ENCODE measurements at regions not wholly inside any gene's neighbourhood (a gene's known extent, or its start where the extent isn't known, plus 50 kb on each side); places are given as distances from the start of the nearest gene placed in this dataset.

GRCh38 chr1:222243902-222244301 is 304.0 kb downstream of the HHIPL2 start:
- TF ChIP-seq POLR2AphosphoS5 (IDR thresholded peaks at IDR 0.05) (no peak), EP300 (IDR thresholded peaks at IDR 0.05) (no peak), POLR2A (IDR thresholded peaks at IDR 0.05) (no peak), CTCF (IDR thresholded peaks at IDR 0.05) (no peak)
- H3K4me1 ChIP-seq = no peaks in the 10 kb centered on the region
- ATAC-seq (ENCODE audit: low FRiP score in 2 of 2) (no peak), DNase-seq (no peak)
- no peaks in the 10 kb centered on the region for H3K9me3 ChIP-seq
- H3K27me3 ChIP-seq = no peaks in the 10 kb centered on the region
- no peak overlapping the region for H3K27ac ChIP-seq
- no peaks in the 10 kb centered on the region for H3K36me3 ChIP-seq
- 48 to 97% methylated on average over 2 of the region's 2 CpGs for WGBS, 2 donors
- no peak overlapping the region for H3K4me3 ChIP-seq

DNA sequence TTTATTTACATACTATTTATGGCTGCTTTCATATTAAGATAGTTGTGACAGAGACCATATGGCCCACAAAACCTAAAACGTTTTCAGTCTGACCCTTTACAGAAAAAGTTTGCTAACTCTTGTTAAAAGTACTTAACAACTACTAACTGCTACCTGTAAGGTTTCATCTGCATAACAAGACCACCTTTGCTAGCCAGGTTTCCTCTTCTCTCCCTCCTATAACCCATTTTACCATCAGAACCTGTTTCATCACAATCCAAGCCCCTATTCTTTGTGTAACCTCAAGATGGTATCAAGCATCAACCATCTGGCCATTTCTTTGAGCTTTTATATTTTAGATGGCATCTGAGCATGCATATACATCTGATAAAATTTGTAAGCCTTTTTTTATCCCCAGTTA is 305.4 kb downstream of the HHIPL2 start:
- no peak for ATAC-seq (ENCODE audit: low FRiP score in 2 of 2)
- no peaks in the 10 kb centered on the region for H3K27me3 ChIP-seq
- H3K4me3 ChIP-seq = no peak overlapping the region
- TF ChIP-seq CTCF (IDR thresholded peaks at IDR 0.05) = no peak
- TF ChIP-seq POLR2AphosphoS5 (IDR thresholded peaks at IDR 0.05) = no peak
- no peak for TF ChIP-seq POLR2A (IDR thresholded peaks at IDR 0.05)
- TF ChIP-seq EP300 (IDR thresholded peaks at IDR 0.05) = no peak
- no peak overlapping the region for H3K27ac ChIP-seq
- H3K4me1 ChIP-seq = no peaks in the 10 kb centered on the region
- H3K9me3 ChIP-seq = no peaks in the 10 kb centered on the region
- DNase-seq = no peak
- H3K36me3 ChIP-seq = no peaks in the 10 kb centered on the region
- 50 to 63% methylated on average over 1 of the region's 1 CpG for WGBS, 2 donors

DNA sequence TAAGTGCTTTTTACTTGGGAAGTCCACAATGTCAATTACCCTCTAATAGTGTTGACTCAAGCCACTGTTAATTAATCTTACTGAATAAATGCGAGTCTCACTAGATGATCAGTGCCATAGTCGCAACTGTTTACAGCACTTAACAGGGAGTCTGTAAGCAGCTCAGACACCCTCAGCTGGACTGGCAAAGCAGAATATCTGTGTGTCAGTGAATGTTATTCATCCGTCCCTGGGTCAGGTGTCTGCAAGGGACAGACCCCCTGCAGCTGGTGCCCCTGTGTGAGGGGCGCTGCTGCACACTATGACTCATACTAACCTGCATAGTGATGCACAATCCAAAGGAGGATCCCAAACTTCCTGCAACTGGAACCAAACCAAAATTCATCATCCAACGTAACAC is 306.5 kb downstream of the HHIPL2 start:
- Histone ChIP-seq H3K4me3 (no peak overlapping the region), H3K36me3 (no peaks in the 10 kb centered on the region), H3K9me3 (no peaks in the 10 kb centered on the region), H3K27ac (no peak overlapping the region), H3K27me3 (no peaks in the 10 kb centered on the region), H3K4me1 (no peaks in the 10 kb centered on the region)
- WGBS, 2 donors = 61 to 74% methylated on average over 3 to 5 of the region's 5 CpGs
- ATAC-seq (ENCODE audit: low FRiP score in 2 of 2) (no peak), DNase-seq (no peak)
- TF ChIP-seq CTCF (IDR thresholded peaks at IDR 0.05) (no peak), EP300 (IDR thresholded peaks at IDR 0.05) (no peak), POLR2AphosphoS5 (IDR thresholded peaks at IDR 0.05) (no peak), POLR2A (IDR thresholded peaks at IDR 0.05) (no peak)

GRCh38 chr1:222240536-222241181 is 307.2 kb downstream of the HHIPL2 start:
- Histone ChIP-seq H3K27ac (no peak overlapping the region), H3K36me3 (no peaks in the 10 kb centered on the region), H3K4me1 (no peaks in the 10 kb centered on the region), H3K4me3 (no peak overlapping the region), H3K27me3 (no peaks in the 10 kb centered on the region), H3K9me3 (no peaks in the 10 kb centered on the region)
- ATAC-seq (ENCODE audit: low FRiP score in 2 of 2) = no peak
- TF ChIP-seq POLR2A (IDR thresholded peaks at IDR 0.05) = no peak
- no peak for TF ChIP-seq POLR2AphosphoS5 (IDR thresholded peaks at IDR 0.05)
- no peak for TF ChIP-seq EP300 (IDR thresholded peaks at IDR 0.05)
- no peak for TF ChIP-seq CTCF (IDR thresholded peaks at IDR 0.05)
- DNase-seq = no peak
- WGBS, 2 donors = 67 to 80% methylated on average over 7 of the region's 7 CpGs

DNA sequence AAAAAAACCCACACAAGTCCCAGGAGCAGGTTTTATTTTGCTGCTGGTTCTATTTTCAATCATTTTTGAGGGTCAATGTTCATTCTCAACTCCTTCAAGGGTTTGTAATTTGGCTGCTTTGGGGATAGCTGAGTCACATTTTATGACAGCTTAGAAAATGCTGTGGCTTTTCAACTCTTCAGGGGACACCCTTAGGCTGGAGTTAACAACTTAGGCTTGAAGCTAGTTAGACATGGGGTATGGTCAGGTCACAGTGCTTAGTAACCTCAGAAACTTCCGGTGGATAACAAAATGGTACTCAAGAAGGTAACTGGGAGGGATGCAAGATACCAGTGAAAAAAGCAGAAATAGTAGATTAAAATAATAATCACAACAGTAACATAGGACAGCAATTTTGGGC is 308.8 kb downstream of the HHIPL2 start:
- WGBS, 2 donors = 100% methylated on average over 1 of the region's 1 CpG
- Histone ChIP-seq H3K27ac (no peak overlapping the region), H3K4me3 (no peak overlapping the region), H3K36me3 (no peaks in the 10 kb centered on the region), H3K4me1 (no peaks in the 10 kb centered on the region), H3K27me3 (no peaks in the 10 kb centered on the region), H3K9me3 (no peaks in the 10 kb centered on the region)
- DNase-seq (no peak), ATAC-seq (ENCODE audit: low FRiP score in 2 of 2) (no peak)
- TF ChIP-seq POLR2A (IDR thresholded peaks at IDR 0.05) (no peak), CTCF (IDR thresholded peaks at IDR 0.05) (no peak), EP300 (IDR thresholded peaks at IDR 0.05) (no peak), POLR2AphosphoS5 (IDR thresholded peaks at IDR 0.05) (no peak)
